BLaER1 treated with 17β-estradiol and CSF1 and Interleukin-3, amounts not matched to agents 10 nM and 100 nM (cell line): ENCODE measurements at regions not wholly inside any gene's neighbourhood (a gene's known extent, or its start where the extent isn't known, plus 50 kb on each side); places are given as distances from the start of the nearest gene placed in this dataset.
"Not testable (repeated sequence)": the region's sequence is repeated elsewhere in the genome, so short reads cannot be mapped to it uniquely, and the experiment has no call there.

Experiments
- H3K27ac ChIP-seq, 11 experiments: shearing (Covaris generic); formaldehyde crosslinking; 2 replicates each; pipeline ENCODE4 v1.8.1; 2022
- H3K27me3 ChIP-seq, 11 experiments: shearing (Covaris generic); formaldehyde crosslinking; 2 replicates each; pipeline ENCODE4 v1.8.1; 2022
- H3K36me3 ChIP-seq, 11 experiments: shearing (Covaris generic); formaldehyde crosslinking; 2 replicates each; pipeline ENCODE4 v1.8.1; 2022
- H3K4me1 ChIP-seq, 10 experiments: shearing (Covaris generic); formaldehyde crosslinking; 2 replicates each; pipeline ENCODE4 v1.8.1; 2022
- H3K4me2 ChIP-seq, 11 experiments: shearing (Covaris generic); formaldehyde crosslinking; 2 replicates each; pipeline ENCODE4 v1.8.1; 2022
- H3K4me3 ChIP-seq, 10 experiments: shearing (Covaris generic); formaldehyde crosslinking; 2 replicates each; pipeline ENCODE4 v1.8.1; 2022
- H3K9ac ChIP-seq, 11 experiments: shearing (Covaris generic); formaldehyde crosslinking; 2 replicates each; pipeline ENCODE4 v1.8.1; 2022
- H3K9me3 ChIP-seq, 11 experiments: shearing (Covaris generic); formaldehyde crosslinking; replicated peaks in 1 of 11; 2 replicates each; pipeline ENCODE4 v1.8.1; 2022
- H4K20me1 ChIP-seq, 11 experiments: shearing (Covaris generic); formaldehyde crosslinking; 2 replicates each; pipeline ENCODE4 v1.8.1; 2022
- Cebpa-rat ChIP-seq, 11 experiments: shearing (Covaris generic); IDR thresholded peaks; 2 replicates each; pipeline ENCODE4 v1.8.1; 2022

- Histone ChIP-seq H3K9ac (no peak overlapping the region), H3K4me2 (peak overlapping the region in 5 of 11 experiments; percentile 10 to 37 (median 34); a peak in 6 of 22 replicates), H3K27ac (no peak overlapping the region), H4K20me1 (no peaks in the 10 kb centered on the region), H3K4me1 (peaks cover 0 to 11% (median 0%) of the 10 kb centered on the region in 10 experiments; a peak in 7 of 20 replicates), H3K4me3 (no peak overlapping the region), H3K9me3 (peaks cover 9 to 23% (median 16%) of the 10 kb centered on the region in 11 experiments; a peak in 21 of 22 replicates), H3K27me3 (no peaks in the 10 kb centered on the region), H3K36me3 (0 out of 22 replicates have a peak, but pooled peaks cover 0 to 4% (median 0%) of the 10 kb centered on the region in 11 experiments)
- no peak for TF ChIP-seq Cebpa-rat (IDR thresholded peaks at IDR 0.05)
Measured at GRCh38 chr13:110981379-110981778, 66.5 kb upstream of the ANKRD10 start.

GRCh38 chr13:110980921-110981320 lies 66.1 kb upstream of the ANKRD10 start:
- H3K9ac ChIP-seq: no peak overlapping the region
- no peak for TF ChIP-seq Cebpa-rat (IDR thresholded peaks at IDR 0.05)
- 0 out of 22 replicates have a peak, but pooled peaks cover 0 to 4% (median 0%) of the 10 kb centered on the region in 11 experiments for H3K36me3 ChIP-seq
- H3K27ac ChIP-seq: no peak overlapping the region
- H3K4me2 ChIP-seq: peak overlapping the region in 7 of 11 experiments; percentile 10 to 37 (median 31); a peak in 9 of 22 replicates
- peaks cover 0 to 11% (median 0%) of the 10 kb centered on the region in 10 experiments; a peak in 7 of 20 replicates for H3K4me1 ChIP-seq
- peaks cover 9 to 23% (median 16%) of the 10 kb centered on the region in 11 experiments; a peak in 21 of 22 replicates for H3K9me3 ChIP-seq
- no peak overlapping the region for H3K4me3 ChIP-seq
- H4K20me1 ChIP-seq: no peaks in the 10 kb centered on the region
- no peaks in the 10 kb centered on the region for H3K27me3 ChIP-seq

GRCh38 chr13:110979149-110979548 lies 64.3 kb upstream of the ANKRD10 start:
- not testable (repeated sequence) for H3K4me3 ChIP-seq, H3K27me3 ChIP-seq, H3K4me2 ChIP-seq, H4K20me1 ChIP-seq, H3K27ac ChIP-seq, H3K9ac ChIP-seq, H3K36me3 ChIP-seq
- Histone ChIP-seq H3K4me1 (peaks cover 0 to 11% (median 0%) of the 10 kb centered on the region in 10 experiments; a peak in 7 of 20 replicates), H3K9me3 (peaks cover 9 to 23% (median 19%) of the 10 kb centered on the region in 11 experiments; a peak in 21 of 22 replicates)

- Histone ChIP-seq H3K27me3 (no peaks in the 10 kb centered on the region), H3K9ac (no peak overlapping the region), H3K9me3 (peaks cover 17 to 27% (median 24%) of the 10 kb centered on the region in 11 experiments), H3K4me2 (no peak overlapping the region), H4K20me1 (no peaks in the 10 kb centered on the region), H3K27ac (no peak overlapping the region), H3K4me1 (peaks cover 0 to 11% (median 0%) of the 10 kb centered on the region in 10 experiments; a peak in 7 of 20 replicates), H3K4me3 (no peak overlapping the region), H3K36me3 (0 out of 22 replicates have a peak, but pooled peaks cover 0 to 4% (median 0%) of the 10 kb centered on the region in 11 experiments)
- TF ChIP-seq Cebpa-rat (IDR thresholded peaks at IDR 0.05): no peak
Measured at GRCh38 chr13:110978390-110978789, 63.5 kb upstream of the ANKRD10 start.

- Histone ChIP-seq H3K9me3 (peaks cover 32 to 42% (median 38%) of the 10 kb centered on the region in 11 experiments), H3K9ac (no peak overlapping the region), H3K4me1 (peaks cover 0 to 11% (median 0%) of the 10 kb centered on the region in 10 experiments; a peak in 7 of 20 replicates), H4K20me1 (no peaks in the 10 kb centered on the region), H3K27ac (no peak overlapping the region), H3K4me2 (no peak overlapping the region), H3K36me3 (0 out of 22 replicates have a peak, but pooled peaks cover 0 to 4% (median 0%) of the 10 kb centered on the region in 11 experiments), H3K27me3 (no peaks in the 10 kb centered on the region), H3K4me3 (no peak overlapping the region)
- no peak for TF ChIP-seq Cebpa-rat (IDR thresholded peaks at IDR 0.05)
Measured at GRCh38 chr13:110976785-110977184, 61.9 kb upstream of the ANKRD10 start.

- Histone ChIP-seq H3K27ac (no peak overlapping the region), H3K9ac (no peak overlapping the region), H3K36me3 (no peaks in the 10 kb centered on the region), H3K9me3 (peaks cover 20 to 37% (median 31%) of the 10 kb centered on the region in 11 experiments), H3K4me1 (peaks cover 0 to 10% (median 0%) of the 10 kb centered on the region in 10 experiments; a peak in 1 of 20 replicates), H4K20me1 (no peaks in the 10 kb centered on the region), H3K4me2 (no peak overlapping the region), H3K4me3 (no peak overlapping the region), H3K27me3 (no peaks in the 10 kb centered on the region)
- no peak for TF ChIP-seq Cebpa-rat (IDR thresholded peaks at IDR 0.05)
Measured at GRCh38 chr13:110973007-110973700, 58.3 kb upstream of the ANKRD10 start.

- no peak for TF ChIP-seq Cebpa-rat (IDR thresholded peaks at IDR 0.05)
- no peak overlapping the region for H3K4me2 ChIP-seq
- no peak overlapping the region for H3K27ac ChIP-seq
- no peak overlapping the region for H3K9ac ChIP-seq
- no peaks in the 10 kb centered on the region for H3K27me3 ChIP-seq
- peaks cover 29 to 47% (median 42%) of the 10 kb centered on the region in 11 experiments for H3K9me3 ChIP-seq
- no peaks in the 10 kb centered on the region for H3K36me3 ChIP-seq
- peaks cover 0 to 10% (median 0%) of the 10 kb centered on the region in 10 experiments; a peak in 1 of 20 replicates for H3K4me1 ChIP-seq
- no peak overlapping the region for H3K4me3 ChIP-seq
- no peaks in the 10 kb centered on the region for H4K20me1 ChIP-seq
Measured at GRCh38 chr13:110971486-110971885, 56.6 kb upstream of the ANKRD10 start.

- not testable (repeated sequence) for H3K4me2 ChIP-seq, H3K27me3 ChIP-seq
Measured at GRCh38 chr13:110967156-110967855, 52.4 kb upstream of the ANKRD10 start.

GRCh38 chr13:110965755-110966134 lies 50.9 kb upstream of the ANKRD10 start:
- Histone ChIP-seq H3K36me3 (no peaks in the 10 kb centered on the region; a peak in 1 of 22 replicates), H3K27me3 (no peaks in the 10 kb centered on the region), H3K4me3 (no peak overlapping the region), H3K4me2 (no peak overlapping the region), H3K9me3 (peaks cover 62 to 73% (median 67%) of the 10 kb centered on the region in 11 experiments), H4K20me1 (no peaks in the 10 kb centered on the region), H3K9ac (no peak overlapping the region), H3K27ac (no peak overlapping the region), H3K4me1 (peaks cover 0 to 10% (median 0%) of the 10 kb centered on the region in 10 experiments; a peak in 1 of 20 replicates)
- no peak for TF ChIP-seq Cebpa-rat (IDR thresholded peaks at IDR 0.05)

More at GRCh38 chr13:110967156-110967855, 52.4 kb upstream of the ANKRD10 start:
- not testable (repeated sequence) for H3K4me3 ChIP-seq, H3K9ac ChIP-seq, H3K4me1 ChIP-seq, H3K36me3 ChIP-seq, H3K27ac ChIP-seq, H4K20me1 ChIP-seq
- H3K9me3 ChIP-seq: peaks cover 51 to 71% (median 65%) of the 10 kb centered on the region in 11 experiments
